ENCODE measurements at regions not wholly inside any gene's neighbourhood (a gene's known extent, or its start where the extent isn't known, plus 50 kb on each side); places are given as distances from the start of the nearest gene placed in this dataset.

DNA sequence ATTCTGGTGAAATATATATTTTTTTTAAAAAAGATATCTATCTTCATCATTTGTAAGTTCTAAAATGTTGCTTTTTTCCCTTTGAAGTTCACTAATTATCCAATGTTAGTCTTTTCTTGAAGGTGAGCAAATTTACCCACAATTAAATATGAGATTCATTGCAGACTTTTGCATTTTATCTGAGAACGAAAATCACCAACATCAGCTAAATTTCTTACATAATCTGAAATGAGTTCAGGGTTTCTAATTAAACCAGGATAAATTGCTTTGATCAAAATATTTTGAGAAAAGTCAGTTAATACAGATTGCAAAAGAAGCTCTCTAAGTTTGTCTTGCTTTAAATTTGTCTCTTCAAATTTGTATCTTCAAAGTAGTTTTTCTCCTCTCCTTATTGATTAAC is 486.4 kb upstream of the FSTL5 start:
- H3K27ac ChIP-seq = no peak overlapping the region
- no peak for DNase-seq
- no peaks in the 10 kb centered on the region for H3K9me3 ChIP-seq
- H3K4me3 ChIP-seq (replicated peaks in 1 of 3) = no peak overlapping the region
- H3K36me3 ChIP-seq = no peaks in the 10 kb centered on the region
- no peak for TF ChIP-seq POLR2A (IDR thresholded peaks at IDR 0.05)
- TF ChIP-seq, protein P1, sequence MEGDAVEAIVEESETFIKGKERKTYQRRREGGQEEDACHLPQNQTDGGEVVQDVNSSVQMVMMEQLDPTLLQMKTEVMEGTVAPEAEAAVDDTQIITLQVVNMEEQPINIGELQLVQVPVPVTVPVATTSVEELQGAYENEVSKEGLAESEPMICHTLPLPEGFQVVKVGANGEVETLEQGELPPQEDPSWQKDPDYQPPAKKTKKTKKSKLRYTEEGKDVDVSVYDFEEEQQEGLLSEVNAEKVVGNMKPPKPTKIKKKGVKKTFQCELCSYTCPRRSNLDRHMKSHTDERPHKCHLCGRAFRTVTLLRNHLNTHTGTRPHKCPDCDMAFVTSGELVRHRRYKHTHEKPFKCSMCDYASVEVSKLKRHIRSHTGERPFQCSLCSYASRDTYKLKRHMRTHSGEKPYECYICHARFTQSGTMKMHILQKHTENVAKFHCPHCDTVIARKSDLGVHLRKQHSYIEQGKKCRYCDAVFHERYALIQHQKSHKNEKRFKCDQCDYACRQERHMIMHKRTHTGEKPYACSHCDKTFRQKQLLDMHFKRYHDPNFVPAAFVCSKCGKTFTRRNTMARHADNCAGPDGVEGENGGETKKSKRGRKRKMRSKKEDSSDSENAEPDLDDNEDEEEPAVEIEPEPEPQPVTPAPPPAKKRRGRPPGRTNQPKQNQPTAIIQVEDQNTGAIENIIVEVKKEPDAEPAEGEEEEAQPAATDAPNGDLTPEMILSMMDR (IDR thresholded peaks at IDR 0.05) = no peak
- no peaks in the 10 kb centered on the region for H3K4me1 ChIP-seq
- no peaks in the 10 kb centered on the region for H3K27me3 ChIP-seq
- intact Hi-C loops (cut with DNase I) = no loop called here
- WGBS, 2 donors = 84 to 87% methylated on average over 1 of the region's 1 CpG

DNA sequence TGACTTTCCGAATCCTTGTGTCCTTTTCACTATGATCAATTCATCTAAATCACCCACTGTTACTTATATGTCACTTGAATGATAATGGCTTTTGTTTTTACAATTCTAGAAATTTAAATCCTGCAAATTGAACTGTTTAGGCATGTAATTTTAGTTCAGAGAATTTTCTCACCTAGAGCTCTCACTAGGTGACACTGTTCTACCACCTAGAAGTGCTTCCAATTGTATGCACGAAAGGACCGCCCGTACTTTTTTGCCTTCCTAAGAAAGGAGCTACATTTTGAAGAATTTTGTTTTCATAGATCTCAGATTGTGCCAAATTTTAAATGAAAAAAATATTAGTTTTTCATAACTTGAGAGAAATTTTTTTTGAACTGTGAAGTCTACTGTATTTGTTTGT is 481.6 kb upstream of the FSTL5 start:
- Histone ChIP-seq H3K9me3 (no peaks in the 10 kb centered on the region), H3K27ac (no peak overlapping the region), H3K4me3 (replicated peaks in 1 of 3) (no peak overlapping the region), H3K4me1 (no peaks in the 10 kb centered on the region), H3K36me3 (no peaks in the 10 kb centered on the region), H3K27me3 (no peaks in the 10 kb centered on the region)
- no peak for DNase-seq
- TF ChIP-seq, protein P1 (IDR thresholded peaks at IDR 0.05) = no peak
- no peak for TF ChIP-seq POLR2A (IDR thresholded peaks at IDR 0.05)
- 60 to 71% methylated on average over 4 of the region's 4 CpGs for WGBS, 2 donors
- intact Hi-C loops (cut with DNase I) = no loop called here

DNA sequence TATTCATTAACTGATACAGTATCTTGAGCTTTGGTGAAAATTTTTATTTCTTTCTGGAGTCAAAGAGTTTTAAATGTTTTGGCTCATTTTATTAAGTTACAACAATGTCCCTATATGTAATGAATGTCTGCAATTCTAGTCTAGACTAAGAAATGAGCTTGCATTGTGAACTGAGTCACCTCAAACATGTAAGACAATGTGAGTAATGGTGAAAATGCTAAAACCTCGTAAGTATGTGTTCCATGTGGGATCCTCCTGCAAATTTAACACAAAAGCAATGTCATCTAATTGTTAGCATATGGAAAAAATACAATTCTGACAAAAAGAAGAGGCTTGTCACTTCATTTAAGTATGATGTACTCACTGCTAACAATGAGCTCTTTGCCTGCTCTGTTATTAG is 480.5 kb upstream of the FSTL5 start:
- intact Hi-C loops (cut with DNase I) = no loop called here
- H3K27me3 ChIP-seq = no peaks in the 10 kb centered on the region
- no peak for DNase-seq
- 49 to 50% methylated on average over 1 of the region's 1 CpG for WGBS, 2 donors
- no peaks in the 10 kb centered on the region for H3K9me3 ChIP-seq
- H3K36me3 ChIP-seq = no peaks in the 10 kb centered on the region
- no peaks in the 10 kb centered on the region for H3K4me1 ChIP-seq
- TF ChIP-seq POLR2A (IDR thresholded peaks at IDR 0.05) = no peak
- TF ChIP-seq, protein P1 (IDR thresholded peaks at IDR 0.05) = no peak
- no peak overlapping the region for H3K27ac ChIP-seq
- H3K4me3 ChIP-seq (replicated peaks in 1 of 3) = no peak overlapping the region

DNA sequence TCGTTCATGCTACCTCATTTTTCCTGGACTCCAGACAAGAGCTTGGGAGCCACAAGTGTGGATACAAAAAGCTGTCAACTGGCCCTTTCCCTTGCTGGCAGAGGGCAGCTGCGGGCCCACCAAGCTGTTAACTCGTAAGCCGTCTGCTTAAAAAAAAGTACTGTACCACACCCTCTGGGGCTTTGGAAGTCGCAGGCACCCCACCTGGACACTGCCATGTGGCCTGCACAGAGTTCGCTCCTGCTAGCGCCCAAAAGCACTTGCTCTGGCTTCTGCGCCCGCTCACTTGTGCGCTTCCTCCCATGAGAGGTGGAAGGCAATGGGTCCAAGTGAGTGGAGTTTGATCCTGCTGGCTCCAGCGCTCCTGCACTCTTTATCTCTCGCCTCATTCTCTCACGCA is 476.4 kb upstream of the FSTL5 start:
- Histone ChIP-seq H3K36me3 (no peaks in the 10 kb centered on the region), H3K4me1 (no peaks in the 10 kb centered on the region), H3K4me3 (replicated peaks in 1 of 3) (no peak overlapping the region), H3K27ac (no peak overlapping the region), H3K9me3 (no peaks in the 10 kb centered on the region), H3K27me3 (no peaks in the 10 kb centered on the region)
- intact Hi-C loops (cut with DNase I) = no loop called here
- 93% methylated on average over 13 of the region's 13 CpGs for WGBS, 2 donors
- no peak for TF ChIP-seq POLR2A (IDR thresholded peaks at IDR 0.05)
- TF ChIP-seq, protein P1 (IDR thresholded peaks at IDR 0.05) = no peak
- DNase-seq = no peak

DNA sequence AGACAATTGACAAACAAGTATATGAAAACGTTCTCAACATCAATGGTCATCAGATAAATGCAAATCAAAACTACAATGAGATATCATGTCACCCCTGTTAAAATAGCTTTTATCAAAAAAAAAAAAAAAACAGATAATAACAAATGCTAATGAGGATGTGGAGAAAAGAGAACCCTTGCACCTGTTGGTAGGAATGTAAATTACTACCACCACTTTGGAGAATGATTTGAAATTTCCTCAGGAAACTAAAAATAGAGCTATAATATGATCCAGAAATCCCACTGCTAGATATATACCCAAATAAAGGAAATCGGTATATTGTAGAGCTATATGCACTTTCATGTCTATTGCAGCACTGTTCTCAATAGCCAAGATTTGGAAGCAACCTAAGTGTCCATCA is 470.6 kb upstream of the FSTL5 start:
- no peaks in the 10 kb centered on the region for H3K36me3 ChIP-seq
- H3K4me1 ChIP-seq = no peaks in the 10 kb centered on the region
- intact Hi-C loops (cut with DNase I) = no loop called here
- no peaks in the 10 kb centered on the region for H3K9me3 ChIP-seq
- DNase-seq = no peak
- WGBS, 2 donors = 58 to 64% methylated on average over 2 of the region's 2 CpGs
- no peak overlapping the region for H3K4me3 ChIP-seq (replicated peaks in 1 of 3)
- TF ChIP-seq, protein P1 (IDR thresholded peaks at IDR 0.05) = no peak
- TF ChIP-seq POLR2A (IDR thresholded peaks at IDR 0.05) = no peak
- no peaks in the 10 kb centered on the region for H3K27me3 ChIP-seq
- no peak overlapping the region for H3K27ac ChIP-seq
